HG02623 (cell line): ENCODE measurements at regions not wholly inside any gene's neighbourhood (a gene's known extent, or its start where the extent isn't known, plus 50 kb on each side); places are given as distances from the start of the nearest gene placed in this dataset.

Experiments used
- ATAC-seq: cut with Tn5 transposase; IDR thresholded peaks from one replicate; pipeline ENCODE4 v1.9.1; 2021; ENCODE audit warnings: moderate library complexity; ENCODE audit not compliant: unreplicated experiment

DNA sequence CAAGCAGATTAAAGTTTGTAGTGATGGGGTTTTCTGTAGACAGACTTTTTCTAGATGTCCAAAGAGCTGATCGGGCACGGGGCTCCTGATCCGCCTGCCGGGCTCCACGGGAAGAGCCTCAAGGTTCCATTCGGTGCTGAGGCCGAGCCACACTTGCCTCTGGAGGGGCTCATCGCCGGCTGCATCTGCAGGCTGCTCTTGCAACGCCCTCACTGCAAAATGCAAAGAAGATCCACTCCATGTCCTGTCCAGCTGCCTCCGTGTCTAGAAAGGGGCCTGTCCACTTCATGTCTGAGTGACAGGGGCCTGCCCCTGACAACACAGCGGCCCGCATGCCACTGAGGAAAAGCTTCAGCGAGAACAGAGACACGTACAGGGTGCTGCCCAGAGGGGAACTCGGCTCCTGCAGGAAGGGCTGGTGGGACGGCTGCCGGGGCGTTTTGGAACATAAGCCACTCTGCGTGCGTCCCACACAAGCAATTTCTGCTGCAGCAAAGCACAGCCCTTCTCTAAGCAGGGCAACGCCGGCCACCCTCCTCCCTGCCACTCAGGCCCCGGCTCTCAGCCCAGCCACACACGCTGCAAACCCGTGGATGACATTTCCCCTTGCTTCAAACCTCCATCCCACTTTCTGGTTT is 53.6 kb upstream of the CTDP1 start:
- ATAC-seq = no peak

- no peak for ATAC-seq
These were observed 52.5 kb upstream of the CTDP1 start for GRCh38 chr18:79626905-79627749.

DNA sequence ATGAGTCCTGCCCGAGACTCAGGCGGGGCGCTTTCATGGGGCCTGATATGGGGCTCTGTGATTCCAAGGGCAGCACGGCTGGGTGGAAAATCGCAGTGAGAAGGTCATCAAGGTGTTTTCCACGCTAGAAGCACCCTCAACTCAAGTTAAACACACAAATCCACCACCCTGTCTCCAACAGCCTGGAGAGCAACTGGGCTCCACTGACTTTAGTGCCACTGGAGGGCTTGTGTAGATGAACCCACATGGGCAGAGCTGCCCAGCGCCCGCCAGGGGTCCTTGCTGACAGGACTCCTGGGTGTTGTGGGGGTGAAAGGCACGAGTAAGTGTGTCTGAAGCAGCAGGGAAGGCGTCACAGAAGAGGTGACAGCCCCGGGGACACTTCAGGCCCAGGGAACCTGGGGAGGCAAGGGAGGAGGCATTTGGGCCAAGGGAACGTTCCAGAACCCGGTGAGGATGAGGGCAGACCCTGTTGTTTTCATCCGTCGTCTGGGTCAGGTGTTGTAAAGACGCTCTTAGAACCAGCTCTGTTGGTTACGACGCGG is 51.8 kb upstream of the CTDP1 start:
- no peak for ATAC-seq

GRCh38 chr18:79628416-79629248 is 51.0 kb upstream of the CTDP1 start:
- no peak for ATAC-seq

- ATAC-seq = no peak
These were observed 50.4 kb upstream of the CTDP1 start for GRCh38 chr18:79629249-79629558.

DNA sequence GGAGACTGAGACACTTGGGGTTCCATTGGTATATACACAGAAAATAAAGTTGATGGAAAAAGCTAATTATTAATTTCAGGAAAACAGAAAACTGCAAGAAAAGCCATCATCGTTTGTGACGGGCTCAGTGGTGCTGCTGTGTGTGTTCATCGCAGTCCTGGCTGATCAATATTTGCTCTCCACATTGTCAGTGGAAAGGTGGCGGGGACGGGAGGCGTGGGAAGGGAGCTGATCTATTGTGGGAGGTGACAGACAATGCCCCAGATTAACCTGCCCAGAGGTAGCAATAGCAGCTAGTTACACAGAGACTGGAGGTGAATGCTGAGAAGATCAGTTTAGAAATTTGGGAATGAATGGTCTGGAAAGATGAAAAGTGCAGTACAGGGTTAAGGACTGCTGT is 50.0 kb upstream of the CTDP1 start:
- no peak for ATAC-seq
